ENCODE measurements at regions not wholly inside any gene's neighbourhood (a gene's known extent, or its start where the extent isn't known, plus 50 kb on each side); places are given as distances from the start of the nearest gene placed in this dataset.

DNA sequence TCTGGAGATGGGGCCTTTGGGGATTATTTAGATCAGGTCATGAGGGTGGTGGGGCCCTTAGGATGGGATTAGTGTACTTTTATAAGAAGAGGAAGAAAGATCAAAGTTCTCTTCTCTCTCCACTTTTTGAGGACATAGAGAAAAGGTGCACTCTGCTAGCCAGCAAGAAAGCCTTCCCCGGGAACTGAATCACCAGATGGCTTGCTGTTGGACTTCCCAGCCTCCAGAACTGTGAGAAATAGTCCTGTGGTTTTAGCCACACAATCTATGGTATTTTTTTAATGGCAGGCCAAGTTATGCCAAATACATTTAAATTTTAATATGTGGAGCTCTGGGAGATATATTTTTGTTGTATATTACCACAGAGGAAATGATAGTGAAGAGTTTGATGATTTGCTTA lies 385.8 kb downstream of the KLF12 start:
- DNase-seq (ENCODE audit: low read depth), result no peak

GRCh38 chr13:73745190-73745589 lies 389.0 kb downstream of the KLF12 start:
- no peak for DNase-seq (ENCODE audit: low read depth)

DNA sequence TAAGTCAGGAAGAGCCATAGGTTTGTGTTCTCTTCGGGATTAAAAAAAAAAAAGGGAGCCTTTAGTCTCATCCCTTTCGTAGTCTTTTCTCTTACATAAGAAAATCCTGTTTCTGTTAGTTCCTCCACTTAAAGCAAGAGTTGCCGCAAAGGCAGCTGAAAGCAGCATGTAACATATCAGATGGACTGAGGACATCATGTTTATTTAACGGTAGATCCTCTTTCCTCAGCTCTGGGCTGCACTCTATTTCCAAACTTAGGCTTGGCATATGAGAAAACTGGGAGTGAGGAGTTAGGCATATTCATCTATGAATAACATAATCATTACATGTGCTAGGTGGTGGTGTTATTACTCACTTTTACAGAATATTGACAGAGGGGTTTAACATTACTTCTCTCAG lies 391.2 kb downstream of the KLF12 start:
- DNase-seq (ENCODE audit: low read depth), result no peak

GRCh38 chr13:73741742-73742141 lies 392.5 kb downstream of the KLF12 start:
- no peak for DNase-seq (ENCODE audit: low read depth)

DNA sequence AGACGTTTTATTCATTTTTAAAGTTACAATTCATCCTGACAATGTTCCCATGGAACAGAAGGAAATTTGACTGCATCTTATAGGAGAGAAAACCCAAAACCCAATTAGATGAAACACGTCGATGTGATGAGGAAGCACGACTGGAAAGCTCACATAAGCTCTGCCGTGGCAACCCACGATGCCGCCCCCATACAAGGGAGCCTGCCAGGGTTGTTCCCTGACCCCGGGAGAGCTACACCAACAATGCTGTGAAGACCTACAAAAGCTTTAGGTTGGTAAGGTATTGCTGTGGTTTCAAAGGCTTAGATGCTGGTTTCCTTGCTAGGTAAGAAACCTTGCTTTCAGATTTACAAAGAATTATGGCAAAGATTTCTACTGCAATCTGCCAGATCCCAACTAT lies 393.1 kb downstream of the KLF12 start:
- DNase-seq (ENCODE audit: low read depth), result no peak

DNA sequence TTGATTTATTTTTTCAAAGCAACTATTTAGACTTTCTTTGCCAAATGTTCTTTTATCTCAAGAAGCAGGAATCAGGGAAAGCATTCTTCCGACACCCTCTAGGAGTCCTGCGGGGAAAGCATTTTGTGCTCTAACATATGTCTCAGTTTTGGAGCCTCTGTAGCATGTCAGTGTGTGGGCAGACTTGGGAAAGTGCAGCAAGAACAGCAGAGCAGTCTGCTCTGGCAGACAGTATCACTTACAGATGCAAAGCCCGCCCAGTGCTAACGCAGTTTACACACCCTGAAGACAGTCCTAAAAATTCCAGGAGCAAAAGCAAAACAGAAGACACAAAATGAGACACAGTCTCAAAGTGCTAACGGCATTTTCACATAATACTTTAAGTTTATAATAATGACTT lies 393.5 kb downstream of the KLF12 start:
- DNase-seq (ENCODE audit: low read depth), result no peak

DNA sequence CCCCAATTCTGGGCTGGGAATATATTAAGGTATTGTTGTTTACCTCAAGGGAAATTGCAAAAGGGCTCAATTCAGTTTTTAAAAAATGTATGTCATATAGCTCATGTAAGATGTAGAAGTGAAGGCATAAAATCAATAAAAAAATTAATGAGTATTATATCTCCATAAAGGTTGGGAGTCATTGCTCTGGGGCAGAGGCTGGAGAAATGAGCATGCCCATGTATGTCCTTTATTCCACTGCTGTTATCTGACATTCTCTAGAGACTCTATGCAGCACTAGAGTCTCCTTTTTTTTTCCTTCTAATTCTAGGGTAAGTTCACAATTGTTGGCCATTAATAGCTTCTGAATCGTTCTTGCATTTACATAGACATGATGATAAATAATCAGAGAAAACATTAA lies 394.8 kb downstream of the KLF12 start:
- DNase-seq (ENCODE audit: low read depth), result no peak

DNA sequence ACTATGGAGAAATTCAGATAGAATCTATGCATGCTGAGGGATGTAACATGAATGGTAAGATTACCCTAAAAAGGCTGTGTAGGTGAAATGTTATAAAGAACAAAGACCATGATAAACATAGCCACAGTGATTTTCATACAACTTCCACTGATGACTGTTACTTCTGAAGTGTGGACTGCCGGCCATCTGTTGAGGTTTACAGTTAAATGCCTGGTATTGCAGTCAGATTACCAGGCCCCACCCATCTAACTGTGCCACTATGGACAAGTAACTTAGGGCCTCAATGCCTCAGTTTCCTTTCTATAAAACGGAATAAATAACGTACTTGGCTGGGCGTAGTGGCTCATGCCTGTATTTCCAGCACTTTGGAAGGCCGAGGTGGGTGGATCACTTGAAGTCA lies 395.6 kb downstream of the KLF12 start:
- no peak for DNase-seq (ENCODE audit: low read depth)

DNA sequence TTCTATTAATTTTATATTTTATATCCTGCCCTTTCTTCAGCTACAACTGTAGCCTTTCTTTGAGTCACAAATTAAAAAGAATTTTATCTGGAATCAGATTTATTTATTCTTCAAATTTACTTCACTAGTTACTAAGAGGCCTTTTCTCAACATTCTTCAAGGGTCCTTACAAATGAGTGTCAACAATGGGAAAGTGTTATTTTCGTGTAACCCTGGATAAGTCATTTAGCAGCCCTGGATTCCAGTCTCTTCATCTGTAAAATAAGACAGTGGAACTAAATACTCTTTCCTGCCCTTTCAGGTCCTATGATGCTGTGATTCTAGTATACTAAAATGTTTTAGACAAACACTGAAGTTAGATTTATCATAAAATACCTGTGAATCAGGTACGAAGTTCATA lies 397.0 kb downstream of the KLF12 start:
- DNase-seq (ENCODE audit: low read depth), result no peak

GRCh38 chr13:73733706-73734105 lies 400.5 kb downstream of the KLF12 start:
- no peak for DNase-seq (ENCODE audit: low read depth)

GRCh38 chr13:73732350-73732749 lies 401.9 kb downstream of the KLF12 start:
- DNase-seq (ENCODE audit: low read depth), result no peak

- DNase-seq (ENCODE audit: low read depth), result no peak
These were observed 402.6 kb downstream of the KLF12 start for GRCh38 chr13:73731564-73731963.

- no peak for DNase-seq (ENCODE audit: low read depth)
These were observed 404.2 kb downstream of the KLF12 start for GRCh38 chr13:73730014-73730413.

- no peak for DNase-seq (ENCODE audit: low read depth)
These were observed 405.2 kb downstream of the KLF12 start for GRCh38 chr13:73729046-73729445.

GRCh38 chr13:73722120-73722519 lies 412.1 kb downstream of the KLF12 start:
- DNase-seq (ENCODE audit: low read depth), result no peak

GRCh38 chr13:73721571-73721970 lies 412.6 kb downstream of the KLF12 start:
- no peak for DNase-seq (ENCODE audit: low read depth)

DNA sequence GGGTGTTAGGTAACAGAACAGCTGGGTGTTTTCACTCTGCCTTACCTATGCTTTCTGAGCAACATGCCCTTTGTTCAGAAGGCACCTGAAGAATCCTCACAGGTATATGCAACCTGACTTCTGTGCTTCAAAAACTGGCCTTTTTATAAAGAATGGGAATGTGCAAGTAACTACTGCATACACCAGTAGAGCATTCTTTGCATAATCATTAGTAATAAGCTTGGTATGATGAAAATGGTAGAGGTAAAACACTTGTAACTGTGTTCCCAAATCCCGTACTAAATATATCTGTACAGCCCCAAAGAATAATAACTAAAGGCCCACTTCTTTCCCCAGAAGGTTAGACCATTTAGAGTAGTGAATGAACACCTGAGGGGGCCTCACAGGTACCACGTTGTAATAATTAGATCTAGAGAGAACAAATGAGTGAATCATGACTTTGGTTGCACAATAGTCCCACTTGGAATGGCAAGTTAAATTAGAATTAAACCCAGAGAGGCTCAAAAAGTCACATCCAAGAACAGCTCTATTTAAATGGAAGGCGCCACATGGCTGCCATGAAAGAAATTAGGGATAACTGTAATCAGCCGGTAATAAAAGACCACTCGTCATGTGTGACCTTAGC lies 413.9 kb downstream of the KLF12 start:
- no peak for DNase-seq (ENCODE audit: low read depth)

- no peak for DNase-seq (ENCODE audit: low read depth)
These were observed 416.0 kb downstream of the KLF12 start for GRCh38 chr13:73718246-73718645.

GRCh38 chr13:73717632-73718031 lies 416.6 kb downstream of the KLF12 start:
- DNase-seq (ENCODE audit: low read depth), result no peak

DNA sequence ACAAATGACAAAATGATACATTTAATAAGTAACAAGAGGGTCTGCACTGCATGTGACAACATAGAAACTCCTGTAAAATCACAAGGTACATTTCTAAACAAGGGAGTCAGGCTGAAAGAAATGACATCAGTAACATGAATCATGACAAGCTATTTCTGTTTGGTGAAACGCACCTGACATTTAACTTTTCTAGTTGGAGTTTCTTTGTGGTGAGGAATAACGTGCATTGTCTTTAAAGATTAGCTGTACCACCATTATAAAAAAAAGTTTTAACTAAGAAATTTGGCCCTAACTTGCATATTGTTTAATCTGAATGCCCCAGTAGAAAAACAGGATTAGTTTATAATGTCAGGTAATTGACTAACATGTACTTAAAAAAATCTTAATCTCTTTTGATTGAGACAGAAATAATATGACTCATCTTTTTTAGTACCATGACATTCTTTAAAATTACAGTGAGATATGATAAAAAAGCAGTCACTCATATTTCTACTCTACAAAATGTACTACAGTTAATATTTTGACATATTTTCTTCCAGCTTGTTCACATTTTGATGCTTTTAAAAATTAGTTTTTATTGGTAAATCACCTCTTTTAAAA lies 418.2 kb downstream of the KLF12 start:
- DNase-seq (ENCODE audit: low read depth), result no peak

GRCh38 chr13:73715114-73715910 lies 418.9 kb downstream of the KLF12 start:
- peak; percentile 23 for DNase-seq (ENCODE audit: low read depth)

- no peak for DNase-seq (ENCODE audit: low read depth)
These were observed 419.7 kb downstream of the KLF12 start for GRCh38 chr13:73714522-73714921.

GRCh38 chr13:73708393-73708985 lies 425.7 kb downstream of the KLF12 start:
- no peak for DNase-seq (ENCODE audit: low read depth)
